HepG2 (cell line): ENCODE measurements at regions not wholly inside any gene's neighbourhood (a gene's known extent, or its start where the extent isn't known, plus 50 kb on each side); places are given as distances from the start of the nearest gene placed in this dataset.

ENCODE experiments used
- ATAC-seq: fragments of 200-7000 bp; cut with Tn5 transposase; 3 replicates; pipeline ENCODE4 v1.9.1; 2020; ENCODE audit warnings: mild to moderate bottlenecking, moderate library complexity
- BruUV-seq: library from RNA; stranded (reverse); fragments of 400-500 nt; replicated peaks from 2 replicates; lab custom pipeline; 2021; lab: Mats Ljungman, UMichigan
- CTCF ChIA-PET: fragments of 300-600 bp; formaldehyde crosslinking; extraction: SDS; loops from one replicate; lab custom pipeline; 2021; ENCODE audit warnings: low total read pairs, inconsistent platforms, low intra/inter-chr PET ratio; lab: Yijun Ruan, JAX
- POLR2A ChIA-PET: fragments of 350-600 bp; sonication (Branson Sonifier 250); formaldehyde crosslinking; loops from one replicate; lab custom pipeline; 2020; ENCODE audit warnings: antibody characterized with exemption, inconsistent platforms; lab: Yijun Ruan, JAX
- DNase-seq: peaks from one replicate; pipeline ENCODE4 v3.0.0-alpha.2; 2015; ENCODE audit warnings: low spot score
- FAIRE-seq: peaks from 3 replicates; lab custom pipeline; 2011; peaks lifted over from hg19 to GRCh38; lab: Jason Lieb, UNC
- H2AFZ ChIP-seq: one replicate; pipeline ENCODE4 v1.6.1; 2011; ENCODE audit warnings: low read length, inconsistent platforms
- H3K27ac ChIP-seq: fragments of 300-600 bp; 3 replicates; pipeline ENCODE4 v1.8.0; 2011; ENCODE audit warnings: mixed run types, mild to moderate bottlenecking, mixed read lengths, low read length, inconsistent platforms; ENCODE audit not compliant: insufficient read depth; ENCODE audit errors: extremely low read length
- H3K27me3 ChIP-seq, 2 experiments: fragments of 200-600 bp in 1 of 2; 2 replicates in 1 of 2; 3 replicates in 1 of 2; pipeline versions ENCODE4 v1.6.0 to v1.8.0; 2011; ENCODE audit warnings: low read length in 2 of 2, mild to moderate bottlenecking in 2 of 2, moderate library complexity in 2 of 2, inconsistent platforms in 1 of 2; ENCODE audit not compliant: insufficient read depth in 2 of 2, control insufficient read depth in 1 of 2
- H3K36me3 ChIP-seq, 2 experiments: fragments of 200-600 bp in 1 of 2; replicated peaks in 1 of 2; 2 replicates in 1 of 2; 3 replicates in 1 of 2; pipeline versions ENCODE4 v1.5.1 to v1.8.0; 2011; ENCODE audit warnings: low read length in 2 of 2, inconsistent platforms in 1 of 2; ENCODE audit not compliant: insufficient read depth in 2 of 2, control insufficient read depth in 1 of 2
- H3K4me1 ChIP-seq: 2 replicates; pipeline ENCODE4 v1.5.1; 2012; ENCODE audit warnings: low read length, inconsistent platforms; ENCODE audit not compliant: insufficient read depth
- H3K4me2 ChIP-seq: 2 replicates; pipeline ENCODE4 v1.6.0; 2011; ENCODE audit warnings: low read depth, low read length, inconsistent platforms
- H3K4me3 ChIP-seq, 3 experiments: fragments of 200-600 bp in 1 of 3; sonication (generic), shearing (Covaris generic) in 1 of 3; replicated peaks in 1 of 3; 2 replicates each; pipeline ENCODE4 v1.5.1; 2011 to 2016; ENCODE audit warnings: low read length in 3 of 3, inconsistent platforms in 2 of 3, low read depth in 2 of 3, mild to moderate bottlenecking in 2 of 3, control low read depth in 1 of 3, mixed read lengths in 1 of 3; ENCODE audit not compliant: insufficient read depth in 1 of 3
- H3K79me2 ChIP-seq: one replicate; pipeline ENCODE4 v1.6.1; 2011; ENCODE audit warnings: low read length, inconsistent platforms; ENCODE audit not compliant: insufficient read depth
- H3K9ac ChIP-seq: 2 replicates; pipeline ENCODE4 v1.6.0; 2011; ENCODE audit warnings: mild to moderate bottlenecking, low read depth, low read length, inconsistent platforms; ENCODE audit not compliant: insufficient read depth
- H3K9me3 ChIP-seq: 2 replicates; pipeline ENCODE4 v1.5.1; 2012; ENCODE audit warnings: mild to moderate bottlenecking, low read length
- H4K20me1 ChIP-seq: 2 replicates; pipeline ENCODE4 v1.6.0; 2011; ENCODE audit warnings: inconsistent platforms, mild to moderate bottlenecking, low read length, moderate library complexity; ENCODE audit not compliant: insufficient read depth
- ATF5 ChIP-seq: sonication (generic); formaldehyde crosslinking; IDR thresholded peaks from 2 replicates; pipeline ENCODE4 v1.4.0; 2020; ENCODE audit warnings: mild to moderate bottlenecking, low read depth, missing genetic modification reagents
- DNMT3B ChIP-seq: conservative IDR thresholded peaks from 2 replicates; pipeline ENCODE4 v1.6.1; 2016; ENCODE audit warnings: missing biosample characterization, control low read depth
- IKZF5 ChIP-seq: IDR thresholded peaks from 2 replicates; pipeline ENCODE4 v1.6.1; 2018; ENCODE audit warnings: missing genetic modification reagents, mild to moderate bottlenecking, missing compliant biosample characterization
- IRF1 ChIP-seq: sonication (generic); formaldehyde crosslinking; IDR thresholded peaks from 2 replicates; pipeline ENCODE4 v1.4.0; 2020; ENCODE audit warnings: low read depth, mild to moderate bottlenecking, missing genetic modification reagents
- NFIC ChIP-seq: IDR thresholded peaks from 2 replicates; pipeline ENCODE4 v1.6.1; 2012; ENCODE audit warnings: mild to moderate bottlenecking, low read length, inconsistent platforms
- NRL ChIP-seq: sonication (generic); formaldehyde crosslinking; IDR thresholded peaks from 2 replicates; pipeline ENCODE4 v1.5.0; 2020; ENCODE audit warnings: missing genetic modification reagents, mild to moderate bottlenecking, moderate library complexity, borderline replicate concordance
- PAX8 ChIP-seq: sonication (generic); formaldehyde crosslinking; IDR thresholded peaks from 2 replicates; pipeline ENCODE4 v1.8.0; 2022; ENCODE audit warnings: mild to moderate bottlenecking, missing genetic modification reagents, borderline replicate concordance
- PCBP1 ChIP-seq: fragments of 200-400 bp; formaldehyde crosslinking; IDR thresholded peaks from 2 replicates; pipeline ENCODE4 v1.6.1; 2017; ENCODE audit warnings: mild to moderate bottlenecking, low read depth, low read length, borderline replicate concordance
- YEATS4 ChIP-seq: sonication (generic); formaldehyde crosslinking; IDR thresholded peaks from 2 replicates; pipeline ENCODE4 v1.4.0; 2020; ENCODE audit warnings: missing genetic modification reagents, borderline replicate concordance
- ZNF142 ChIP-seq: sonication (generic); formaldehyde crosslinking; IDR thresholded peaks from 2 replicates; pipeline ENCODE4 v1.4.0; 2020; ENCODE audit warnings: missing genetic modification reagents
- ZNF34 ChIP-seq: sonication (generic); formaldehyde crosslinking; IDR thresholded peaks from 2 replicates; pipeline ENCODE4 v1.4.0; 2020; ENCODE audit warnings: mild to moderate bottlenecking, missing genetic modification reagents, borderline replicate concordance
- ZNF546 ChIP-seq: sonication (generic); formaldehyde crosslinking; conservative IDR thresholded peaks from 2 replicates; pipeline ENCODE4 v1.8.1; 2023; ENCODE audit warnings: mild to moderate bottlenecking, missing genetic modification reagents
- WGBS: methylation state at CpG from one replicate; pipeline ENCODE4 v1.1.6; 2017; ENCODE audit warnings: low lambda C conversion rate; 5-methylcytosine and 5-hydroxymethylcytosine counted together
- in situ Hi-C: cut with HindIII; loops from 2 replicates; pipeline ENCODE4 v1.10.0; 2017; ENCODE audit warnings: low pct_unique_long_range_greater_than_20kb; ENCODE audit not compliant: extremely low pct_ligation_motif_present
- intact Hi-C: fragments of 100-400 bp; cut with micrococcal nuclease; formaldehyde crosslinking; loops from one replicate; pipeline ENCODE4 v1.10.0; 2022; ENCODE audit not compliant: unreplicated experiment
- TF ChIP-seq, protein P1 (sequence below): sonication (generic); formaldehyde crosslinking; IDR thresholded peaks from 2 replicates; pipeline ENCODE4 v1.4.0; 2020; ENCODE audit warnings: mild to moderate bottlenecking, missing genetic modification reagents

DNA sequence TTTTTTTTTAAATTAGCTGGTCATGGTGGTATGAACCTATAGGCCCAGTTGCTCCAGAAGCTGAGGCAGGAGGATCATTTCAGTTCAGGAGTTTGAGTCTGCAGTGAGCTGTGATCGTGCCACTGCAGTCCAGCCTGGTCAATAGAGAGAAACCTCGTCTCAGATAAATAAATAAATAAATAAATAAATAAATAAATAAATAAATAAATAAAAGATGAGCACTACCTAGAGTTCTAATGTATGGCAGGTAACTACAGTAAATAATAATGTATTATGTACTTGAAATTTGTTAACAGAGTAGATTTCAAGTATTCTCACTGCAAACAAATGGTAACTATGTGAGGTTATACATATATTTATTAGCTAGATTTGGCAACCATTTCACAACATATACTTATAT is 697.9 kb upstream of the ID2 start:
- Histone ChIP-seq H3K79me2 (no peaks in the 10 kb centered on the region), H3K4me3 (no peak overlapping the region), H3K9me3 (peaks cover 6% of the 10 kb centered on the region; the same call in 1 of the 2 replicates), H3K36me3 (no peaks in the 10 kb centered on the region), H3K9ac (no peak overlapping the region), H3K4me2 (no peak overlapping the region), H2AFZ (no peak overlapping the region), H4K20me1 (no peaks in the 10 kb centered on the region), H3K4me1 (no peaks in the 10 kb centered on the region), H3K27ac (no peak overlapping the region), H3K27me3 (no peaks in the 10 kb centered on the region)
- no peak for DNase-seq
- no TSS peak for BruUV-seq
- ChIA-PET CTCF (no interaction called here), POLR2A (no interaction called here)
- no peak for ATAC-seq
- FAIRE-seq, result no peak
- TF ChIP-seq YEATS4 (CRISPR knock-in tag), result no peak
- TF ChIP-seq IKZF5, result no peak
- TF ChIP-seq NRL (CRISPR knock-in tag), result no peak
- no peak for TF ChIP-seq PAX8 (CRISPR knock-in tag)
- TF ChIP-seq ZNF142 (CRISPR knock-in tag), result no peak
- no peak for TF ChIP-seq PCBP1
- TF ChIP-seq ZNF34 (CRISPR knock-in tag), result no peak
- no peak for TF ChIP-seq IRF1 (CRISPR knock-in tag)
- no peak for TF ChIP-seq NFIC
- TF ChIP-seq, protein P1, sequence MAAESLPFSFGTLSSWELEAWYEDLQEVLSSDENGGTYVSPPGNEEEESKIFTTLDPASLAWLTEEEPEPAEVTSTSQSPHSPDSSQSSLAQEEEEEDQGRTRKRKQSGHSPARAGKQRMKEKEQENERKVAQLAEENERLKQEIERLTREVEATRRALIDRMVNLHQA, result no peak
- no peak for TF ChIP-seq ATF5
- TF ChIP-seq DNMT3B (CRISPR knock-in tag), result no peak
- TF ChIP-seq ZNF546 (CRISPR knock-in tag), result no peak
- intact Hi-C loops, result no loop called here
- WGBS, result 5% methylated on average over 2 of the region's 2 CpGs
- in situ Hi-C loops, result no loop called here
